GM12878 (cell line): ENCODE measurements at regions not wholly inside any gene's neighbourhood (a gene's known extent, or its start where the extent isn't known, plus 50 kb on each side); places are given as distances from the start of the nearest gene placed in this dataset.

Experiments used
- ATAC-seq: fragments of 200-7000 bp; cut with Tn5 transposase; 3 replicates; pipeline ENCODE4 v1.9.1; 2020; ENCODE audit warnings: mild to moderate bottlenecking, moderate library complexity
- BruUV-seq: library from RNA; stranded (reverse); fragments of 400-500 nt; replicated peaks from 2 replicates; lab custom pipeline; 2021; lab: Mats Ljungman, UMichigan
- CTCF ChIA-PET: fragments of 300-600 bp; sonication (Branson Sonifier 250); formaldehyde crosslinking; extraction: SDS; loops from one replicate; lab custom pipeline; 2021; ENCODE audit warnings: inconsistent platforms; lab: Yijun Ruan, JAX
- POLR2A ChIA-PET: fragments of 350-600 bp; formaldehyde crosslinking; extraction: SDS; loops from one replicate; lab custom pipeline; 2021; ENCODE audit warnings: inconsistent platforms; lab: Charles Lee
- RAD21 ChIA-PET: fragments of 300-600 bp; sonication (Branson Sonifier 250); formaldehyde crosslinking; loops from one replicate; lab custom pipeline; 2023; ENCODE audit warnings: antibody characterized with exemption; ENCODE audit not compliant: unreplicated experiment; lab: Charles Lee
- SMC1A ChIA-PET: fragments of 300-600 bp; sonication (Branson Sonifier 250); formaldehyde crosslinking; loops from one replicate; lab custom pipeline; 2023; ENCODE audit not compliant: unreplicated experiment, uncharacterized antibody; lab: Charles Lee
- DNase-seq: peaks from one replicate; pipeline ENCODE4 v3.0.0-alpha.2; 2011; ENCODE audit warnings: low read depth, low spot score
- FAIRE-seq: peaks from 3 replicates; lab custom pipeline; 2011; peaks lifted over from hg19 to GRCh38; lab: Jason Lieb, UNC
- H2AFZ ChIP-seq: 2 replicates; pipeline ENCODE4 v1.6.0; 2011; ENCODE audit warnings: low read depth, low read length, control low read depth; ENCODE audit not compliant: control insufficient read depth
- H3K27ac ChIP-seq: 2 replicates; pipeline ENCODE4 v1.5.1; 2011; ENCODE audit warnings: control low read depth; ENCODE audit not compliant: control insufficient read depth, insufficient read depth
- H3K27me3 ChIP-seq, 2 experiments: replicated peaks in 1 of 2; 2 replicates each; pipeline versions ENCODE4 v1.6.0 to v1.6.1; 2011; ENCODE audit warnings: low read length in 1 of 2; ENCODE audit not compliant: control insufficient read depth in 2 of 2, insufficient read depth in 2 of 2
- H3K36me3 ChIP-seq, 2 experiments: 2 replicates each; pipeline ENCODE4 v1.5.1; 2011; ENCODE audit warnings: low read length in 1 of 2; ENCODE audit not compliant: control insufficient read depth in 2 of 2, insufficient read depth in 2 of 2
- H3K4me1 ChIP-seq: 2 replicates; pipeline ENCODE4 v1.6.1; 2011; ENCODE audit warnings: mild to moderate bottlenecking, low read length, moderate library complexity, mixed read lengths; ENCODE audit not compliant: control insufficient read depth, insufficient read depth
- H3K4me2 ChIP-seq: 2 replicates; pipeline ENCODE4 v1.6.0; 2011; ENCODE audit warnings: control low read depth; ENCODE audit not compliant: control insufficient read depth, insufficient read depth
- H3K4me3 ChIP-seq: fragments of 200-600 bp; sonication (generic); 2 replicates; pipeline ENCODE4 v1.5.1; 2016
- H3K79me2 ChIP-seq: 2 replicates; pipeline ENCODE4 v1.6.0; 2011; ENCODE audit warnings: low read length; ENCODE audit not compliant: control insufficient read depth, insufficient read depth
- H3K9ac ChIP-seq: 2 replicates; pipeline ENCODE4 v1.8.0; 2011; ENCODE audit warnings: low read length, control low read depth, mixed read lengths; ENCODE audit not compliant: control insufficient read depth, insufficient read depth
- H3K9me3 ChIP-seq: replicated peaks from 3 replicates; pipeline ENCODE4 v1.5.1; 2011; ENCODE audit warnings: mild to moderate bottlenecking, low read length; ENCODE audit not compliant: control insufficient read depth, insufficient read depth
- H4K20me1 ChIP-seq: 2 replicates; pipeline ENCODE4 v1.6.0; 2011; ENCODE audit not compliant: control insufficient read depth, insufficient read depth
- BCL11A ChIP-seq: IDR thresholded peaks from 2 replicates; pipeline ENCODE4 v1.6.1; 2011; ENCODE audit warnings: low read depth, low read length
- E2F8 ChIP-seq: fragments of 450-650 bp; IDR thresholded peaks from 2 replicates; pipeline ENCODE4 v1.6.1; 2018; ENCODE audit warnings: mild to moderate bottlenecking, low read depth, moderate library complexity; ENCODE audit not compliant: partially characterized antibody
- FOXM1 ChIP-seq: IDR thresholded peaks from 2 replicates; pipeline ENCODE4 v1.6.1; 2012; ENCODE audit warnings: low read depth, mild to moderate bottlenecking, inconsistent platforms, low read length, moderate library complexity
- GATAD2B ChIP-seq: fragments of 450-650 bp; conservative IDR thresholded peaks from 2 replicates; pipeline ENCODE4 v1.6.1; 2017; ENCODE audit warnings: low read depth, mild to moderate bottlenecking, moderate library complexity
- IKZF1 ChIP-seq: fragments of 450-650 bp; conservative IDR thresholded peaks from 2 replicates; pipeline ENCODE4 v1.6.1; 2017; ENCODE audit warnings: antibody characterized with exemption, mild to moderate bottlenecking
- IRF4 ChIP-seq: IDR thresholded peaks from 2 replicates; pipeline ENCODE4 v1.6.1; 2011; ENCODE audit warnings: low read depth, low read length
- IRF5 ChIP-seq: fragments of 450-650 bp; IDR thresholded peaks from 2 replicates; pipeline ENCODE4 v1.6.1; 2017; ENCODE audit warnings: borderline replicate concordance
- MAX ChIP-seq: IDR thresholded peaks from 2 replicates; pipeline ENCODE4 v1.6.1; 2012; ENCODE audit warnings: low read depth, low read length, improper control_type of control experiment
- MLLT1 ChIP-seq: fragments of 450-650 bp; IDR thresholded peaks from 2 replicates; pipeline ENCODE4 v1.6.1; 2016; ENCODE audit warnings: mild to moderate bottlenecking
- MTA2 ChIP-seq: fragments of 450-650 bp; IDR thresholded peaks from 2 replicates; pipeline ENCODE4 v1.6.1; 2016; ENCODE audit warnings: low read depth, mild to moderate bottlenecking, moderate library complexity
- NFYA ChIP-seq: IDR thresholded peaks from 2 replicates; pipeline ENCODE4 v1.6.1; 2011; ENCODE audit warnings: low read depth, mild to moderate bottlenecking, low read length, improper control_type of control experiment, borderline replicate concordance
- NFYB ChIP-seq: IDR thresholded peaks from 2 replicates; pipeline ENCODE4 v1.6.1; 2011; ENCODE audit warnings: low read depth, mild to moderate bottlenecking, low read length, improper control_type of control experiment, moderate library complexity; ENCODE audit not compliant: insufficient read depth
- RELB ChIP-seq: fragments of 450-650 bp; IDR thresholded peaks from 2 replicates; pipeline ENCODE4 v1.6.1; 2017; ENCODE audit warnings: low read depth, mild to moderate bottlenecking, moderate library complexity
- RUNX3 ChIP-seq: IDR thresholded peaks from 2 replicates; pipeline ENCODE4 v1.6.1; 2012; ENCODE audit warnings: low read length, inconsistent platforms
- STAT3 ChIP-seq: IDR thresholded peaks from 2 replicates; pipeline ENCODE4 v1.6.1; 2011; ENCODE audit warnings: low read depth, low read length, improper control_type of control experiment
- TARDBP ChIP-seq: IDR thresholded peaks from 2 replicates; pipeline ENCODE4 v1.6.1; 2016; ENCODE audit warnings: borderline replicate concordance
- ZNF207 ChIP-seq: fragments of 450-650 bp; IDR thresholded peaks from 2 replicates; pipeline ENCODE4 v1.6.1; 2014; ENCODE audit warnings: antibody characterized with exemption, mild to moderate bottlenecking, borderline replicate concordance
- WGBS: methylation state at CpG from one replicate; pipeline ENCODE4 v1.1.6; 2016; ENCODE audit warnings: low lambda C conversion rate; ENCODE audit not compliant: insufficient replicate concordance, insufficient coverage; ENCODE audit errors: missing lambda C conversion rate; 5-methylcytosine and 5-hydroxymethylcytosine counted together
- in situ Hi-C: fragments of 300-500 bp; cut with MboI; formaldehyde crosslinking; loops from 9 replicates; pipeline ENCODE4 v1.14.3; 2018; ENCODE audit warnings: mixed read lengths
- intact Hi-C: fragments of 100-400 bp; cut with micrococcal nuclease; formaldehyde crosslinking; loops from one replicate; pipeline ENCODE4 v1.14.2; 2022; ENCODE audit not compliant: unreplicated experiment

- Histone ChIP-seq H3K27me3 (no peaks in the 10 kb centered on the region), H3K79me2 (no peaks in the 10 kb centered on the region), H3K27ac (no peak overlapping the region), H3K4me2 (no peak overlapping the region), H3K4me1 (no peaks in the 10 kb centered on the region), H3K4me3 (no peak overlapping the region), H3K9me3 (no peaks in the 10 kb centered on the region), H3K36me3 (no peaks in the 10 kb centered on the region), H4K20me1 (no peaks in the 10 kb centered on the region), H2AFZ (no peak overlapping the region), H3K9ac (no peak overlapping the region)
- DNase-seq (no peak), FAIRE-seq (no peak), ATAC-seq (no peak)
- ChIA-PET CTCF (interaction anchor here (1.1 to 1.3 kb wide), 2 partner anchors 11 to 821 kb away, joined by 3 to 6 read pairs; no protein-coding TSS in a partner anchor), SMC1A (interaction anchor here (1.3 kb wide), 1 partner anchor 10 kb away, joined by 3 read pairs; no protein-coding TSS in a partner anchor), RAD21 (no interaction called here), POLR2A (no interaction called here)
- intact Hi-C loops (no loop called here), in situ Hi-C loops (no loop called here)
- BruUV-seq = no TSS peak
- WGBS = 18% methylated on average over 2 of the region's 2 CpGs
- TF ChIP-seq IRF4 = no peak
- no peak for TF ChIP-seq GATAD2B
- no peak for TF ChIP-seq NFYB
- no peak for TF ChIP-seq FOXM1
- no peak for TF ChIP-seq NFYA
- TF ChIP-seq MTA2 = no peak
- no peak for TF ChIP-seq RUNX3
- TF ChIP-seq ZNF207 = no peak
- TF ChIP-seq MLLT1 = no peak
- no peak for TF ChIP-seq MAX
- TF ChIP-seq E2F8 = no peak
- TF ChIP-seq IRF5 = no peak
- TF ChIP-seq RELB = no peak
- no peak for TF ChIP-seq STAT3
- no peak for TF ChIP-seq BCL11A
- no peak for TF ChIP-seq TARDBP
- no peak for TF ChIP-seq IKZF1
These were observed 418.5 kb upstream of the RGMB start for GRCh38 chr5:98354922-98355321.
